ENCODE measurements at regions not wholly inside any gene's neighbourhood (a gene's known extent, or its start where the extent isn't known, plus 50 kb on each side); places are given as distances from the start of the nearest gene placed in this dataset.

DNA sequence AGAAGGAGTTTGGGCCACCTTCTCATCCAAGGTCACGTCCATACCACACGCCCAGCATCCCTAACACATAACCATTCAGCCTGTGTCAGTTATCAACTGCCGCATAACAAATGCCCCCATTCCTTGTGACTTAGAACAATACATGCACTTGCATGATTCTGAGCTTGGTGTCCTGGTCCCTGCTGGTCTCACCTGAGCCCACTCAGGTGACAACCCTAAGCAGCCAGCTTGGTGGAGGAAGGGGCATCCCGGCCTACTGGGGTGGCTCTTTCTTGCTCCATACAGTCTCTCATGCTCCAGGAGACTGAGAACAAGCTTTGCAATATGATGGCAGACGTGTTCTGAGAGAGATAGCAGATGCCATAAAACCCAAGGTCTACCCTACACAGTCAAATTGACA is 1276.9 kb downstream of the TBC1D22A start:
- Histone ChIP-seq H3K36me3 (ENCODE audit: insufficient read depth, low read length) (no peaks in the 10 kb centered on the region), H3K79me2 (ENCODE audit: insufficient read depth, low read length) (no peaks in the 10 kb centered on the region), H3K4me2 (ENCODE audit: low read depth, low read length, poor library complexity, severe bottlenecking) (no peak overlapping the region), H3K9me3 (ENCODE audit: insufficient read depth, low read depth, low read length) (no peaks in the 10 kb centered on the region), H4K20me1 (ENCODE audit: insufficient read depth, low read length, poor library complexity, severe bottlenecking) (no peaks in the 10 kb centered on the region), H3K27me3 (ENCODE audit: insufficient read depth, low read length, poor library complexity, severe bottlenecking) (no peaks in the 10 kb centered on the region), H3K4me1 (ENCODE audit: insufficient read depth, low read length, poor library complexity, severe bottlenecking) (no peaks in the 10 kb centered on the region), H3F3A (ENCODE audit: low read depth) (no peaks in the 10 kb centered on the region), H3K9me2 (replicated peaks; ENCODE audit: low read depth, low read length) (no peaks in the 10 kb centered on the region), H2AFZ (ENCODE audit: low read length) (no peak overlapping the region), H3K9ac (ENCODE audit: low read depth, low read length, poor library complexity, severe bottlenecking) (no peak overlapping the region), H3K4me3 (ENCODE audit: low read length, poor library complexity, severe bottlenecking) (no peak overlapping the region)
- TF ChIP-seq EZH2phosphoT487 (IDR thresholded peaks at IDR 0.05; ENCODE audit: borderline replicate concordance), result no peak
- TF ChIP-seq, protein P1, sequence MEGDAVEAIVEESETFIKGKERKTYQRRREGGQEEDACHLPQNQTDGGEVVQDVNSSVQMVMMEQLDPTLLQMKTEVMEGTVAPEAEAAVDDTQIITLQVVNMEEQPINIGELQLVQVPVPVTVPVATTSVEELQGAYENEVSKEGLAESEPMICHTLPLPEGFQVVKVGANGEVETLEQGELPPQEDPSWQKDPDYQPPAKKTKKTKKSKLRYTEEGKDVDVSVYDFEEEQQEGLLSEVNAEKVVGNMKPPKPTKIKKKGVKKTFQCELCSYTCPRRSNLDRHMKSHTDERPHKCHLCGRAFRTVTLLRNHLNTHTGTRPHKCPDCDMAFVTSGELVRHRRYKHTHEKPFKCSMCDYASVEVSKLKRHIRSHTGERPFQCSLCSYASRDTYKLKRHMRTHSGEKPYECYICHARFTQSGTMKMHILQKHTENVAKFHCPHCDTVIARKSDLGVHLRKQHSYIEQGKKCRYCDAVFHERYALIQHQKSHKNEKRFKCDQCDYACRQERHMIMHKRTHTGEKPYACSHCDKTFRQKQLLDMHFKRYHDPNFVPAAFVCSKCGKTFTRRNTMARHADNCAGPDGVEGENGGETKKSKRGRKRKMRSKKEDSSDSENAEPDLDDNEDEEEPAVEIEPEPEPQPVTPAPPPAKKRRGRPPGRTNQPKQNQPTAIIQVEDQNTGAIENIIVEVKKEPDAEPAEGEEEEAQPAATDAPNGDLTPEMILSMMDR (conservative IDR thresholded peaks at IDR 0.05; ENCODE audit: low read length), result no peak

- no peaks in the 10 kb centered on the region for H3F3A ChIP-seq (ENCODE audit: low read depth)
- no peak overlapping the region for H2AFZ ChIP-seq (ENCODE audit: low read length)
- no peak overlapping the region for H3K4me2 ChIP-seq (ENCODE audit: low read depth, low read length, poor library complexity, severe bottlenecking)
- no peak overlapping the region for H3K9ac ChIP-seq (ENCODE audit: low read depth, low read length, poor library complexity, severe bottlenecking)
- no peaks in the 10 kb centered on the region for H3K79me2 ChIP-seq (ENCODE audit: insufficient read depth, low read length)
- H4K20me1 ChIP-seq (ENCODE audit: insufficient read depth, low read length, poor library complexity, severe bottlenecking), result no peaks in the 10 kb centered on the region
- H3K9me3 ChIP-seq (ENCODE audit: insufficient read depth, low read depth, low read length), result no peaks in the 10 kb centered on the region
- no peaks in the 10 kb centered on the region for H3K4me1 ChIP-seq (ENCODE audit: insufficient read depth, low read length, poor library complexity, severe bottlenecking)
- TF ChIP-seq, protein P1 (conservative IDR thresholded peaks at IDR 0.05; ENCODE audit: low read length), result no peak
- TF ChIP-seq EZH2phosphoT487 (IDR thresholded peaks at IDR 0.05; ENCODE audit: borderline replicate concordance), result no peak
- no peaks in the 10 kb centered on the region for H3K36me3 ChIP-seq (ENCODE audit: insufficient read depth, low read length)
- H3K27me3 ChIP-seq (ENCODE audit: insufficient read depth, low read length, poor library complexity, severe bottlenecking), result peaks cover 1% of the 10 kb centered on the region
- H3K4me3 ChIP-seq (ENCODE audit: low read length, poor library complexity, severe bottlenecking), result no peak overlapping the region
- H3K9me2 ChIP-seq (replicated peaks; ENCODE audit: low read depth, low read length), result no peaks in the 10 kb centered on the region
Measured at GRCh38 chr22:48037618-48038017, 1275.2 kb downstream of the TBC1D22A start.

DNA sequence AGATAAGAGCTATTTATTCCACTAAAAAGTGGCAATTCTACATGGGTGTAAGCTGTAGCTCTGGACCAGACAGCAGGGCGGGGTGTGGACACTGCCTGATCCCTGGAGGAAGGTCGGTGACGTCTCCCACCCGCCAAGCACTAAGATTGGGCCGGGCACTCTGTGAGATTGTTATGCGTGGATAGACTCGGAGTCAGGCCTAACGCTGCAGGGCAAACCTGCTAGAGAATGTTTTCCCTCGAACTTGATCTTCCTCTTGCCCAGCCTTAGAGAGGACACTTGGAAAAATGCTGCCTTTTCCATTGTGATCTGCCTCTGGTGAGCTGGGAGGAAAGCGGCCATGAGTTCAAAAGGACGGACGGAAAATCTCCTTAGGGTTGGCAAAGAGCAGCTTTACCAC is 1273.4 kb downstream of the TBC1D22A start:
- no peaks in the 10 kb centered on the region for H4K20me1 ChIP-seq (ENCODE audit: insufficient read depth, low read length, poor library complexity, severe bottlenecking)
- TF ChIP-seq, protein P1 (conservative IDR thresholded peaks at IDR 0.05; ENCODE audit: low read length), result no peak
- TF ChIP-seq EZH2phosphoT487 (IDR thresholded peaks at IDR 0.05; ENCODE audit: borderline replicate concordance), result no peak
- no peak overlapping the region for H2AFZ ChIP-seq (ENCODE audit: low read length)
- H3K9me3 ChIP-seq (ENCODE audit: insufficient read depth, low read depth, low read length), result no peaks in the 10 kb centered on the region
- H3K9ac ChIP-seq (ENCODE audit: low read depth, low read length, poor library complexity, severe bottlenecking), result no peak overlapping the region
- no peaks in the 10 kb centered on the region for H3K9me2 ChIP-seq (replicated peaks; ENCODE audit: low read depth, low read length)
- no peaks in the 10 kb centered on the region for H3K79me2 ChIP-seq (ENCODE audit: insufficient read depth, low read length)
- no peak overlapping the region for H3K4me3 ChIP-seq (ENCODE audit: low read length, poor library complexity, severe bottlenecking)
- no peak overlapping the region for H3K4me2 ChIP-seq (ENCODE audit: low read depth, low read length, poor library complexity, severe bottlenecking)
- peaks cover 3% of the 10 kb centered on the region for H3K27me3 ChIP-seq (ENCODE audit: insufficient read depth, low read length, poor library complexity, severe bottlenecking)
- no peaks in the 10 kb centered on the region for H3F3A ChIP-seq (ENCODE audit: low read depth)
- H3K4me1 ChIP-seq (ENCODE audit: insufficient read depth, low read length, poor library complexity, severe bottlenecking), result no peaks in the 10 kb centered on the region
- H3K36me3 ChIP-seq (ENCODE audit: insufficient read depth, low read length), result no peaks in the 10 kb centered on the region
